Esophagus muscularis mucosa (tissue), 4 donors: ENCODE measurements at regions not wholly inside any gene's neighbourhood (a gene's known extent, or its start where the extent isn't known, plus 50 kb on each side); places are given as distances from the start of the nearest gene placed in this dataset.

Experiments
- DNase-seq: peaks from one replicate; pipeline ENCODE4 v3.0.0-alpha.2; 2017; ENCODE audit errors: extremely low spot score
- H3K27ac ChIP-seq, 4 donors: fragments of 200-600 bp; sonication (generic); replicated peaks in 1 of 4; 1 replicate in 3 of 4; 2 replicates in 1 of 4; pipeline ENCODE4 v1.5.1; 2016 to 2019; ENCODE audit warnings: mild to moderate bottlenecking in 1 of 4
- H3K27me3 ChIP-seq, 4 donors: fragments of 200-600 bp; sonication (generic); one replicate each; pipeline versions ENCODE4 v1.5.1 to v1.6.0; 2016 to 2019
- H3K36me3 ChIP-seq, 4 donors: fragments of 200-600 bp; sonication (generic); one replicate each; pipeline ENCODE4 v1.5.1; 2016 to 2019
- H3K4me1 ChIP-seq, 4 donors: fragments of 200-600 bp; sonication (generic); one replicate each; pipeline ENCODE4 v1.5.1; 2016 to 2019
- H3K4me3 ChIP-seq, 4 donors: fragments of 200-600 bp; sonication (generic); 1 replicate in 2 of 4; 2 replicates in 2 of 4; pipeline ENCODE4 v1.5.1; 2016 to 2019; ENCODE audit warnings: mild to moderate bottlenecking in 4 of 4, moderate library complexity in 1 of 4
- H3K9me3 ChIP-seq, 4 donors: fragments of 200-600 bp; sonication (generic); 1 replicate in 3 of 4; 2 replicates in 1 of 4; pipeline ENCODE4 v1.5.1; 2016 to 2019
- CTCF ChIP-seq, 3 experiments: fragments of 200-600 bp in 2 of 3; fragments of 450-650 bp in 1 of 3; sonication (generic) in 2 of 3; IDR thresholded peaks; one replicate each; pipeline ENCODE4 v1.5.1; 2017 to 2019; ENCODE audit warnings: antibody characterized with exemption in 3 of 3, mild to moderate bottlenecking in 2 of 3, moderate library complexity in 1 of 3
- EP300 ChIP-seq: sonication (generic); formaldehyde crosslinking; IDR thresholded peaks from one replicate; pipeline ENCODE4 v1.6.1; 2017; ENCODE audit warnings: antibody characterized with exemption
- POLR2A ChIP-seq: fragments of 450-650 bp; IDR thresholded peaks from one replicate; pipeline ENCODE4 v1.6.1; 2017; ENCODE audit warnings: antibody characterized with exemption, moderate library complexity, mild to moderate bottlenecking, low read depth
- POLR2AphosphoS5 ChIP-seq, 2 donors: sonication (generic); formaldehyde crosslinking; IDR thresholded peaks; one replicate each; pipeline ENCODE4 v1.6.1; 2017; ENCODE audit warnings: antibody characterized with exemption in 2 of 2
- WGBS: methylation state at CpG from one replicate; pipeline ENCODE4 v1.1.5; 2018; 5-methylcytosine and 5-hydroxymethylcytosine counted together
- intact Hi-C: fragments of 100-400 bp; cut with DNase I; formaldehyde crosslinking; loops from one replicate; pipeline ENCODE4 v1.15.1; 2023

GRCh38 chrX:139290310-139290709 lies 240.2 kb upstream of the F9 start:
- Histone ChIP-seq H3K27ac (no peak overlapping the region), H3K4me1 (no peaks in the 10 kb centered on the region), H3K9me3 (no peaks in the 10 kb centered on the region), H3K4me3 (no peak overlapping the region), H3K36me3 (no peaks in the 10 kb centered on the region), H3K27me3 (no peaks in the 10 kb centered on the region)
- TF ChIP-seq EP300 (no peak), CTCF (IDR thresholded peaks at IDR 0.05) (no peak), POLR2A (no peak), POLR2AphosphoS5 (IDR thresholded peaks at IDR 0.05) (no peak)
- WGBS: 46% methylated on average over 1 of the region's 1 CpG
- DNase-seq: no peak
- intact Hi-C loops: no loop called here

- Histone ChIP-seq H3K4me1 (no peaks in the 10 kb centered on the region), H3K4me3 (no peak overlapping the region), H3K36me3 (no peaks in the 10 kb centered on the region), H3K27ac (no peak overlapping the region), H3K9me3 (no peaks in the 10 kb centered on the region), H3K27me3 (no peaks in the 10 kb centered on the region)
- intact Hi-C loops: no loop called here
- DNase-seq: no peak
- TF ChIP-seq EP300 (no peak), POLR2A (no peak), CTCF (IDR thresholded peaks at IDR 0.05) (no peak), POLR2AphosphoS5 (IDR thresholded peaks at IDR 0.05) (no peak)
- WGBS: 73% methylated on average over 2 of the region's 2 CpGs
These were observed 243.2 kb upstream of the F9 start for GRCh38 chrX:139287155-139287924.

GRCh38 chrX:139286342-139286741 lies 244.2 kb upstream of the F9 start:
- Histone ChIP-seq H3K4me3 (no peak overlapping the region), H3K27me3 (no peaks in the 10 kb centered on the region), H3K36me3 (no peaks in the 10 kb centered on the region), H3K27ac (no peak overlapping the region), H3K4me1 (no peaks in the 10 kb centered on the region), H3K9me3 (no peaks in the 10 kb centered on the region)
- intact Hi-C loops: no loop called here
- DNase-seq: no peak
- 83% methylated on average over 2 of the region's 2 CpGs for WGBS
- TF ChIP-seq POLR2AphosphoS5 (IDR thresholded peaks at IDR 0.05) (no peak), CTCF (IDR thresholded peaks at IDR 0.05) (no peak), POLR2A (no peak), EP300 (no peak)

- Histone ChIP-seq H3K27me3 (no peaks in the 10 kb centered on the region), H3K36me3 (no peaks in the 10 kb centered on the region), H3K4me1 (no peaks in the 10 kb centered on the region), H3K9me3 (no peaks in the 10 kb centered on the region), H3K27ac (no peak overlapping the region), H3K4me3 (no peak overlapping the region)
- WGBS: 84% methylated on average over 3 of the region's 3 CpGs
- TF ChIP-seq POLR2A: no peak
- no peak for DNase-seq
- intact Hi-C loops: no loop called here
These were observed 262.7 kb upstream of the F9 start for GRCh38 chrX:139267851-139268250.

GRCh38 chrX:139246295-139246694 lies 284.2 kb upstream of the F9 start:
- no peak overlapping the region for H3K27ac ChIP-seq
- H3K36me3 ChIP-seq: no peaks in the 10 kb centered on the region
- intact Hi-C loops: no loop called here
- no peak for DNase-seq
- peaks cover 0 to under 1% (median 0%) of the 10 kb centered on the region in 4 donors for H3K9me3 ChIP-seq
- no peak overlapping the region for H3K4me3 ChIP-seq
- no peaks in the 10 kb centered on the region for H3K4me1 ChIP-seq
- no peak for TF ChIP-seq CTCF (IDR thresholded peaks at IDR 0.05)
- TF ChIP-seq POLR2AphosphoS5 (IDR thresholded peaks at IDR 0.05): no peak
- no peak for TF ChIP-seq EP300
- no peak for TF ChIP-seq POLR2A
- no peaks in the 10 kb centered on the region for H3K27me3 ChIP-seq
- 66% methylated on average over 3 of the region's 3 CpGs for WGBS
